Lung (tissue), 11 donors: ENCODE measurements at regions not wholly inside any gene's neighbourhood (a gene's known extent, or its start where the extent isn't known, plus 50 kb on each side); places are given as distances from the start of the nearest gene placed in this dataset.
A peak's percentile ranks its signal among the peaks of the same experiment; 100 is the strongest.

Experiments used
- ATAC-seq: fragments of 200-7000 bp; cut with Tn5 transposase; one replicate; pipeline ENCODE4 v1.9.1; 2020; ENCODE audit warnings: moderate number of reproducible peaks; ENCODE audit not compliant: insufficient read depth, low FRiP score
- DNase-seq, 3 donors: peaks; one replicate each; pipeline ENCODE4 v3.0.0-alpha.2; 2013 to 2017
- H3K27ac ChIP-seq, 2 donors: one replicate each; pipeline ENCODE4 v1.5.1; 2013; ENCODE audit warnings: mild to moderate bottlenecking in 2 of 2, moderate library complexity in 2 of 2, control low read depth in 1 of 2, inconsistent platforms in 1 of 2, low read depth in 1 of 2, low read length in 1 of 2
- H3K27me3 ChIP-seq, 3 donors: one replicate each; pipeline ENCODE4 v1.5.1; 2013; ENCODE audit warnings: low read length in 2 of 3; ENCODE audit not compliant: control insufficient read depth in 3 of 3, insufficient read depth in 3 of 3
- H3K36me3 ChIP-seq, 4 donors: one replicate each; pipeline ENCODE4 v1.5.1; 2013; ENCODE audit warnings: low read length in 4 of 4, mild to moderate bottlenecking in 1 of 4, moderate library complexity in 1 of 4; ENCODE audit not compliant: control insufficient read depth in 4 of 4, insufficient read depth in 4 of 4
- H3K4me1 ChIP-seq, 5 donors: one replicate each; pipeline ENCODE4 v1.5.1; 2013; ENCODE audit warnings: low read length in 5 of 5, mild to moderate bottlenecking in 2 of 5, moderate library complexity in 1 of 5; ENCODE audit not compliant: control insufficient read depth in 5 of 5, insufficient read depth in 5 of 5
- H3K4me3 ChIP-seq: one replicate; pipeline ENCODE4 v1.5.1; 2013; ENCODE audit warnings: mild to moderate bottlenecking, control low read depth, moderate library complexity
- H3K9ac ChIP-seq, 2 donors: one replicate each; pipeline ENCODE4 v1.5.1; 2013; ENCODE audit warnings: low read length in 2 of 2, control low read depth in 1 of 2; ENCODE audit not compliant: insufficient read depth in 1 of 2
- H3K9me3 ChIP-seq, 4 donors: one replicate each; pipeline ENCODE4 v1.5.1; 2013; ENCODE audit warnings: low read length in 3 of 4, mild to moderate bottlenecking in 1 of 4, moderate library complexity in 1 of 4; ENCODE audit not compliant: control insufficient read depth in 4 of 4, insufficient read depth in 3 of 4
- CTCF ChIP-seq: IDR thresholded peaks from 2 replicates; pipeline ENCODE4 v1.5.1; 2012; ENCODE audit warnings: mild to moderate bottlenecking; ENCODE audit errors: control extremely low read depth, extremely low read depth
- WGBS, 2 donors: extraction: QIAGEN DNeasy Blood & Tissue Kit; methylation state at CpG; one replicate each; pipeline ENCODE4 v1.1.7; 2013; 5-methylcytosine and 5-hydroxymethylcytosine counted together
- donor health status: control.
- donor health status: control.
- donor health status: Bipolar disorder and iron deficiency.
- donor health status: healthy.
- donor health status: DM: yes; HTN: yes; CAD: no.

- TF ChIP-seq CTCF: no peak
- 89 to 99% methylated on average over 2 of the region's 2 CpGs for WGBS, 2 donors
- DNase-seq: no peak
Measured at GRCh38 chr4:128471576-128471975, 184.0 kb upstream of the PGRMC2 start.

GRCh38 chr4:128470492-128471053, 183.0 kb upstream of the PGRMC2 start:
- no peak overlapping the region for H3K27ac ChIP-seq
- peaks cover 0 to 2% (median 0%) of the 10 kb centered on the region in 4 donors for H3K36me3 ChIP-seq
- WGBS, 2 donors: 76 to 83% methylated on average over 5 of the region's 5 CpGs
- no peaks in the 10 kb centered on the region for H3K9me3 ChIP-seq
- DNase-seq (no peak), ATAC-seq (no peak)
- H3K4me3 ChIP-seq: no peak overlapping the region
- no peak overlapping the region for H3K9ac ChIP-seq
- peaks cover 0 to 3% (median 0%) of the 10 kb centered on the region in 3 donors for H3K27me3 ChIP-seq
- no peak for TF ChIP-seq CTCF
- H3K4me1 ChIP-seq: peaks cover 2 to 14% (median 5%) of the 10 kb centered on the region in 5 donors

More at GRCh38 chr4:128471576-128471975, 184.0 kb upstream of the PGRMC2 start:
- no peaks in the 10 kb centered on the region for H3K9me3 ChIP-seq
- no peak overlapping the region for H3K4me3 ChIP-seq
- no peak for ATAC-seq
- peaks cover 0 to 3% (median 0%) of the 10 kb centered on the region in 3 donors for H3K27me3 ChIP-seq
- H3K36me3 ChIP-seq: peaks cover 0 to 2% (median 0%) of the 10 kb centered on the region in 4 donors
- H3K27ac ChIP-seq: no peak overlapping the region
- H3K4me1 ChIP-seq: peaks cover 2 to 14% (median 5%) of the 10 kb centered on the region in 5 donors
- H3K9ac ChIP-seq: no peak overlapping the region

DNA sequence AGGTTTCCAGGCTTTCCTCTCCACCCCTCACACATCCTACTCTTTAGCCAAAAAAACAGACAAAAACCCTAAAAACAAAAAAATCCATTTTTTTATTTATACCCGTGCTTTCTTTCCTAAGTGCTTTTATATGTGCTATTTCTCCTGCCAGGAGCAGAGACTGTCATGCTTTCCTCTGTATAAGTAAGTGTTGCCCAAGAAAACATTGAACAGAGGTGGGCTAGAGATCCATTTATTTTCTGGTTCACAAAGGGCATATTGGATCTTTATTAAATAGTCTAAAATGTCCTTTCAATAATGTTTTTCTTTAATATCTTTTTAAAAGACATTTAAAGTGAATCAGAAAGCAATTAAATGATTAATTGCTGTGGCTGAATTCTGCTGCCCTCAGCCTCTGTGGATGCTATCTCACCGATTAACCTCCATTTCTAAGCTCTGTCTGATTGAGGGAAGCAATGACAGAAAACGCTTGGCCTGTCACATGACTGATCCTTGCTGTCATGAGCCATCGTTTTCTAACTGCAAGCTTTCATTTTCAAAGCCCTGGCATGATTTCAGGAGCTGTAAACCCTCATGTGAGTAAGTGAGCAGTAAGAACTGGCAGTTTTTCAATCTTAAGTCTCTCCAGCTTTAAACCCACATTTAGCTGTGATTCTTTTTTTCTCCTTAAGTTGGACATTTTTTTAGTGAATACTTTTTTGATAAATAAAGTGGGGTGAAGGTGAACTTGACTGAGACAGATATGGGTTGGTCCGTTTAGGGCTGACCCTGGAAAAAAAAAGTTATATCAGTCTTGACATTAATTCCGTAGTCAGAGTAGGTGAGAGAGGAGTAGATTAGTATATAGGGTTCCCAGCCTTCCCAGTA, 180.7 kb upstream of the PGRMC2 start:
- H3K4me1 ChIP-seq: peaks cover 2 to 14% (median 5%) of the 10 kb centered on the region in 5 donors
- 32 to 64% methylated on average over 6 of the region's 6 CpGs for WGBS, 2 donors
- H3K36me3 ChIP-seq: peaks cover 0 to 2% (median 0%) of the 10 kb centered on the region in 4 donors
- ATAC-seq: peak; percentile 43
- DNase-seq: peak; percentile 81 to 97 (median 94)
- no peaks in the 10 kb centered on the region for H3K9me3 ChIP-seq
- no peak overlapping the region for H3K27ac ChIP-seq
- H3K4me3 ChIP-seq: no peak overlapping the region
- peaks cover 0 to 3% (median 0%) of the 10 kb centered on the region in 3 donors for H3K27me3 ChIP-seq
- peak overlapping the region in 1 of 2 donors; percentile 53 for H3K9ac ChIP-seq
- TF ChIP-seq CTCF: no peak
